ENCODE measurements at regions not wholly inside any gene's neighbourhood (a gene's known extent, or its start where the extent isn't known, plus 50 kb on each side); places are given as distances from the start of the nearest gene placed in this dataset.

GRCh38 chr15:93274257-93274656, 185.2 kb upstream of the RGMA start:
- H3K4me1 ChIP-seq, result no peaks in the 10 kb centered on the region
- ATAC-seq (no peak), DNase-seq (no peak)
- in situ Hi-C loops (cut with MboI; ENCODE audit: low sequenced_read_pairs in 4 of 4) (no loop called here), intact Hi-C loops (cut with DNase I; ENCODE audit: low total_unique reads) (no loop called here)
- H3K27ac ChIP-seq, result no peak overlapping the region
- H3K27me3 ChIP-seq, result no peaks in the 10 kb centered on the region
- H3K36me3 ChIP-seq, result no peaks in the 10 kb centered on the region
- peaks cover 0 to 5% (median 0%) of the 10 kb centered on the region in 3 donors for H3K9me3 ChIP-seq
- H3K4me3 ChIP-seq, result no peak overlapping the region
- TF ChIP-seq CTCF (IDR thresholded peaks at IDR 0.05 in 4 of 5, conservative IDR thresholded peaks at IDR 0.05 in 1 of 5) (no peak), POLR2A (IDR thresholded peaks at IDR 0.05) (no peak)

- DNase-seq, result no peak
- H3K4me1 ChIP-seq, result no peaks in the 10 kb centered on the region
- no peaks in the 10 kb centered on the region for H3K27me3 ChIP-seq
- H3K36me3 ChIP-seq, result no peaks in the 10 kb centered on the region
- no peak for TF ChIP-seq POLR2A (IDR thresholded peaks at IDR 0.05)
- no peak for TF ChIP-seq CTCF (IDR thresholded peaks at IDR 0.05 in 4 of 5, conservative IDR thresholded peaks at IDR 0.05 in 1 of 5)
- in situ Hi-C loops (cut with MboI; ENCODE audit: low sequenced_read_pairs in 4 of 4), result no loop called here
- H3K9me3 ChIP-seq, result peaks cover 0 to 5% (median 0%) of the 10 kb centered on the region in 3 donors
- intact Hi-C loops (cut with DNase I; ENCODE audit: low total_unique reads), result no loop called here
- no peak overlapping the region for H3K4me3 ChIP-seq
- no peak for ATAC-seq
- H3K27ac ChIP-seq, result no peak overlapping the region
Measured at GRCh38 chr15:93271871-93272270, 182.9 kb upstream of the RGMA start.

DNA sequence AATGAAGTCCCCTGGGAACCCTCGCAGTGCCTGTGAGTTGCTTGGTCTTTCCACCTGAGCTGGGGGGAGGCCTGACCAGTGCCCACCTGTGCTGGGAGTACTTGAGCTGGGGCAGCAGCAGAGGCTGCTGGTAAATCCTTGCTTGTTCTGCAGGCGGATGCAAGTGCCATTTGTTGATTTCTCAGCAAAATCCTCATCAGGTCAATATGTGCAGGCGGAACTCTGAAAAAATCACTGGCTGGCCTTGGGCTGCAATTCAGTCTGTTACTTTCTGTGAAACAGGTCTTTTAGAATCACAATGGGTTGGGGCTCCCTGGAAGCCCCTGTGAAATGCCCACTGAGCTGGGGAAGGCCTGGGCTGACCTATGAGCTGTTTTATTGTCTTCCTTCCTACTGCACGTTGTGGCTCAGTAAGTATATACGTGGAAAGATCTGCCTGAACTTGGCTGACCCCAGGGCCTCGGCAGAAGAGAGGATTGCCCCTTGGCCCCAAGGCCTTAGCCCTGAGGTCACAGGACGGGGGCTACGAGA, 182.0 kb upstream of the RGMA start:
- no peaks in the 10 kb centered on the region for H3K4me1 ChIP-seq
- peaks cover 0 to 5% (median 0%) of the 10 kb centered on the region in 3 donors for H3K9me3 ChIP-seq
- intact Hi-C loops (cut with DNase I; ENCODE audit: low total_unique reads), result no loop called here
- no peak overlapping the region for H3K4me3 ChIP-seq
- in situ Hi-C loops (cut with MboI; ENCODE audit: low sequenced_read_pairs in 4 of 4), result no loop called here
- H3K36me3 ChIP-seq, result no peaks in the 10 kb centered on the region
- no peak for ATAC-seq
- no peak overlapping the region for H3K27ac ChIP-seq
- TF ChIP-seq CTCF (IDR thresholded peaks at IDR 0.05 in 4 of 5, conservative IDR thresholded peaks at IDR 0.05 in 1 of 5) (no peak), POLR2A (IDR thresholded peaks at IDR 0.05) (no peak)
- DNase-seq, result no peak
- H3K27me3 ChIP-seq, result no peaks in the 10 kb centered on the region

GRCh38 chr15:93268066-93268465, 179.1 kb upstream of the RGMA start:
- ATAC-seq (no peak), DNase-seq (no peak)
- in situ Hi-C loops (cut with MboI; ENCODE audit: low sequenced_read_pairs in 4 of 4) (no loop called here), intact Hi-C loops (cut with DNase I; ENCODE audit: low total_unique reads) (no loop called here)
- no peaks in the 10 kb centered on the region for H3K4me1 ChIP-seq
- no peaks in the 10 kb centered on the region for H3K36me3 ChIP-seq
- no peak overlapping the region for H3K4me3 ChIP-seq
- no peaks in the 10 kb centered on the region for H3K27me3 ChIP-seq
- no peak overlapping the region for H3K27ac ChIP-seq
- TF ChIP-seq POLR2A (IDR thresholded peaks at IDR 0.05) (no peak), CTCF (IDR thresholded peaks at IDR 0.05 in 4 of 5, conservative IDR thresholded peaks at IDR 0.05 in 1 of 5) (no peak)
- peaks cover 0 to 5% (median 0%) of the 10 kb centered on the region in 3 donors for H3K9me3 ChIP-seq

- ATAC-seq (no peak), DNase-seq (no peak)
- peaks cover 0 to 5% (median 0%) of the 10 kb centered on the region in 3 donors for H3K9me3 ChIP-seq
- no peaks in the 10 kb centered on the region for H3K36me3 ChIP-seq
- H3K27ac ChIP-seq, result no peak overlapping the region
- intact Hi-C loops (cut with DNase I; ENCODE audit: low total_unique reads) (no loop called here), in situ Hi-C loops (cut with MboI; ENCODE audit: low sequenced_read_pairs in 4 of 4) (no loop called here)
- H3K4me3 ChIP-seq, result no peak overlapping the region
- TF ChIP-seq POLR2A (IDR thresholded peaks at IDR 0.05) (no peak), CTCF (IDR thresholded peaks at IDR 0.05 in 4 of 5, conservative IDR thresholded peaks at IDR 0.05 in 1 of 5) (no peak)
- no peaks in the 10 kb centered on the region for H3K4me1 ChIP-seq
- H3K27me3 ChIP-seq, result no peaks in the 10 kb centered on the region
Measured at GRCh38 chr15:93266291-93266690, 177.3 kb upstream of the RGMA start.

Data from gastrocnemius medialis (tissue), 4 donors.